ENCODE measurements at regions not wholly inside any gene's neighbourhood (a gene's known extent, or its start where the extent isn't known, plus 50 kb on each side); places are given as distances from the start of the nearest gene placed in this dataset.

DNA sequence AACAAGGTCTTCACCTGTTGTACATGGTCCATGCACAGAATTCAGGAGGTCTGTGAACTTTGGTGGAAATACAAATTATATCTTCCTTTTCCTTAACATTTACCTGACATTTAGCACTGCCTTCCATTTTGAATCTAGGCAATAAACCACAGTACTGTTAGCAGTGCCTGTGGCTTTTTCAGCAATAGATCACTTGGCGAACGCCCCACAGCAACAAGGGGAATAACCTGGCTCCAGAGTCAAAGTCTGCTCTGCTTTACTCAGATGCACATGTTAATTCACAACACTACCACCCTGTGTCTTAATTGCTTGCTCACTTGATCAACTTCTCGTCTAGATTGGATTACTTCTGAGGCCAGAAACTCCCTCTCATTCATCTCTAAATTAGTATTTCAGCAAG, 414.6 kb upstream of the PROK2 start:
- TF ChIP-seq, protein P1, sequence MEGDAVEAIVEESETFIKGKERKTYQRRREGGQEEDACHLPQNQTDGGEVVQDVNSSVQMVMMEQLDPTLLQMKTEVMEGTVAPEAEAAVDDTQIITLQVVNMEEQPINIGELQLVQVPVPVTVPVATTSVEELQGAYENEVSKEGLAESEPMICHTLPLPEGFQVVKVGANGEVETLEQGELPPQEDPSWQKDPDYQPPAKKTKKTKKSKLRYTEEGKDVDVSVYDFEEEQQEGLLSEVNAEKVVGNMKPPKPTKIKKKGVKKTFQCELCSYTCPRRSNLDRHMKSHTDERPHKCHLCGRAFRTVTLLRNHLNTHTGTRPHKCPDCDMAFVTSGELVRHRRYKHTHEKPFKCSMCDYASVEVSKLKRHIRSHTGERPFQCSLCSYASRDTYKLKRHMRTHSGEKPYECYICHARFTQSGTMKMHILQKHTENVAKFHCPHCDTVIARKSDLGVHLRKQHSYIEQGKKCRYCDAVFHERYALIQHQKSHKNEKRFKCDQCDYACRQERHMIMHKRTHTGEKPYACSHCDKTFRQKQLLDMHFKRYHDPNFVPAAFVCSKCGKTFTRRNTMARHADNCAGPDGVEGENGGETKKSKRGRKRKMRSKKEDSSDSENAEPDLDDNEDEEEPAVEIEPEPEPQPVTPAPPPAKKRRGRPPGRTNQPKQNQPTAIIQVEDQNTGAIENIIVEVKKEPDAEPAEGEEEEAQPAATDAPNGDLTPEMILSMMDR (IDR thresholded peaks at IDR 0.05), result no peak
- TF ChIP-seq REST (IDR thresholded peaks at IDR 0.05; ENCODE audit: insufficient read depth in 1 of 2, low read depth in 2 of 2, low read length in 1 of 2), result no peak
